Prostate gland (tissue), 2 donors: ENCODE measurements at regions not wholly inside any gene's neighbourhood (a gene's known extent, or its start where the extent isn't known, plus 50 kb on each side); places are given as distances from the start of the nearest gene placed in this dataset.

ENCODE experiments used
- CTCF ChIP-seq, 4 experiments: fragments of 200-600 bp in 2 of 4; fragments of 450-650 bp in 2 of 4; sonication (generic) in 2 of 4; IDR thresholded peaks; 1 replicate in 3 of 4; 2 replicates in 1 of 4; pipeline ENCODE4 v1.5.1; 2016 to 2019; ENCODE audit warnings: antibody characterized with exemption in 4 of 4, mild to moderate bottlenecking in 2 of 4, moderate library complexity in 2 of 4
- POLR2A ChIP-seq: fragments of 450-650 bp; IDR thresholded peaks from one replicate; pipeline ENCODE4 v1.6.1; 2016; ENCODE audit warnings: antibody characterized with exemption, mild to moderate bottlenecking
- POLR2AphosphoS5 ChIP-seq: sonication (generic); formaldehyde crosslinking; IDR thresholded peaks from one replicate; pipeline ENCODE4 v1.6.1; 2017; ENCODE audit warnings: antibody characterized with exemption

- no peak for TF ChIP-seq CTCF (IDR thresholded peaks at IDR 0.05)
- no peak for TF ChIP-seq POLR2A
- no peak for TF ChIP-seq POLR2AphosphoS5
These were observed 101.0 kb downstream of the CD200R1L start for GRCh38 chr3:112745567-112746248.
